ENCODE measurements at regions not wholly inside any gene's neighbourhood (a gene's known extent, or its start where the extent isn't known, plus 50 kb on each side); places are given as distances from the start of the nearest gene placed in this dataset.

DNA sequence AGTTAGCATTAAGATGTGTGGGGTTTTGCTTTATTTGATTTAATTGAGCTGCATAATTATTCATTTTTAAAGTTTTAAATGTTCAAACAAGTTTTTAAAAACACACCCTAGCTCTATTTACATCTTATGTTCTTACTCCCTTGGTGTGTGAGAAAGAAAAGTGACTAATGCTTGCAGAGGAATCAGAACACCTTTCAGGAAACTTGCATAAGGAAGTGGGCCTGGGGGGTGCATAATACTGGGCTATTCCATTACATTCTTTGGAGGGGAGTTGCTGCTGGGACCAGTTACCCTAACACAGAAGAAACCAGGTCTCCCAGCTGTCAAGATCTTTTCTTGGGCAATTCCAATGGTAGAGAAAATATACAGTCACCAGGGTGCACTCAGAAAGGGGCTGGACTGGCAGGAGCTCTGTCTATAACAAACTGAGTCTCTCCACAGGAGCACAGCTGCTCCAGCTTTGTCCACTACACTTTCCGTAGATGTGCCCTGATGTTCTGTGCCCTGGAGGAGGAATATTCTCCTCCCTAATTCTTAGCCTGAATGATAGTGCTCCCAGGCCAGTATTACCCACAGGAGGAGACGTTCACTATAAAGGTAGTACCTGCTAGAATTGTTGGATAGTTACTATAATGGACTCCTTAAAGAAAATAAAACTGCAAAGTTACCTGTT lies 304.2 kb downstream of the CDC14C start:
- ATAC-seq (no peak), DNase-seq (ENCODE audit: missing footprints) (no peak)
- intact Hi-C loops (cut with DNase I) = no loop called here

DNA sequence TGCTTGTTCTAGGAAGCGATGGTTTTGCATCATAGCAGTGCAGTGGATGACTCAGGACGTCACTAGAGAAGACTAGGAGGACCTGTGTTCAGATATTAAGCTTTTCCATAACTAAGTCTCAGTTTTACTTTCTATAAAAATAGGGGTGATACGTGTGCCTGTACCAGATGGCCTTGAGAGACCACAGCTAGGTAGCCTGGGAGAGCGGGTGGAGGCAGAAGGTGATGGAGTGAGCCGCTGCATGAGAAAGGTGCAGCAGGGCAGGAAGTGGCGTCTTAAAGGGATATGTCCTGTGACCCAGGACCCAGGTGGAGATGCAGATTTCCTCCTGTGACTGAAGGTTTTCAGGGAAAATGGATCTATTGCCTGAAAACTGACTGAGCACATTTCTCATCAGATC lies 304.9 kb downstream of the CDC14C start:
- no peak for DNase-seq (ENCODE audit: missing footprints)
- intact Hi-C loops (cut with DNase I) = no loop called here
- no peak for ATAC-seq

DNA sequence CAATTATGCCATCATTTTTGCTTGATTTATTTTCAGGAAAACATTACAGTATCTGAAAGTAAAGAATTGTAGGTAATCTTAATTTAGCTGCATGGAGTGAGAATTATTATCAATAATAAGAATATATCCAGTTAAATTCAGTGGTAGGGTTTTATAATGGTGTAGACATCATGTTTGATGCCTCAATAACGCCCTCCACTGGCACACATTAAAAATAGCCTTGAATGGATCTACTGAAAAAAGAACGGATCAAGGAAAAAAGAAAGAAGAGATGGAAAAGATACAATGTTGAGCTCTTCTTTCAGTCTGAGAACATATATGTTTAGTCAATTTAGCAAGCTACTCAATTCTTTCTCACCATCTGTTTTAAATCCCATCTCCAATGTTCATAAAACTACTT lies 319.2 kb downstream of the CDC14C start:
- intact Hi-C loops (cut with DNase I) = no loop called here
- ATAC-seq = no peak
- DNase-seq (ENCODE audit: missing footprints) = no peak

DNA sequence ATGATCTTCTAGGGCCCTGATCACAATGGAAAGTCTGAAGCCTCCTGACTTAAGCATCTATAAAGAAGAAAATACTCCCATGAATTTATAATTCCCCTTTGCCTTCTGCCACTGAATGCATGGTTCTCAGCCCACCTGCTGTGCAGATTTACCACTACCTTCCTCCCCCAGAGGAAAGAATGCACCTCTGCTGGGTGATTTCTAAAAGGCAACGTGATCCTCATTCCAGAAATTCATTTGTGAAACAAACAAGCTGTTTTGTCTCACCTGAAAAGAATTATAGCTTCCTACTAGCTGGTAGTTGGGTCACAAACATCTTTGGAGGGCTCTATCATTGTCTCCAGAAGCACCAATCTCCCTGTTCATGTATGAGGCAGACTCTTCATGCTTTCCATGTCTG lies 320.2 kb downstream of the CDC14C start:
- intact Hi-C loops (cut with DNase I) = no loop called here
- no peak for DNase-seq (ENCODE audit: missing footprints)
- no peak for ATAC-seq

DNA sequence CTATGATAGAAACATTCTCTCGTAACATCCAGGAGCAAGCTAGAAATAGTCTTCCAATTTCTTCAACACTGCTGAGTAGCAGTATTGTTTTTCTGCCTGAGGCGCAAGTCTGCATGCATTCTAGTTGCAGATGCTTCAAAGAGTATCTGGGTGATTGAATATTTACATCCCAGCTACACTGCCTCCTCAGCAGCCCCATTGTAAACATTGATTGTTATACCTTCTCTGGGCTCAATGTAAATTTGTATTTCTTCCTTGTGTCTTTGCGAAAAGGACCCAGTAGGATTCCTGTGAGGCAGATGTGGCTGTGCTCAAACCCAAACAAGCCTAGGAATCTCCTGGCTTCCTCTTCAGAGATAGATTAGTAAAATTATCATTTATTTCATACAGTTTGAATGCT lies 320.7 kb downstream of the CDC14C start:
- DNase-seq (ENCODE audit: missing footprints) = no peak
- intact Hi-C loops (cut with DNase I) = no loop called here
- no peak for ATAC-seq

DNA sequence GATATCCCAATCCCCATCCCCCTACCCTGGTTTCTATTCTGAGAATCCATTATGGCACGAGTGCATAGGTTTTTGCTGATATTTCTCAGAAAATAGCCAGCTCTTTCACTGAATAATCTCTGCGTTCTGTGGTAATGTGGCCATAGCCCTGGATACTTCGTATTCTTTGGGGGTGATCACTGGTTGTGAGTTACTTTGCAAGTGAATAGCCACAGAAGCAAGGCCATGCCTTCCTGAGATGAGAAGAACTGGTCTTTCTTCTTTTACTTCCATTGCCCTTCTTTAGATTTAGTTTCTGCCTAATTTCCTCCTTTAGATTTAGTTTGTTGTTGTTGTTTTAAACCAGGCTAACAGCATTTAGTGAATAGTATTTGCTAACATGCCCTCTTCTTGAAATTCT lies 323.4 kb downstream of the CDC14C start:
- ATAC-seq = no peak
- DNase-seq (ENCODE audit: missing footprints) = no peak
- intact Hi-C loops (cut with DNase I) = no loop called here

DNA sequence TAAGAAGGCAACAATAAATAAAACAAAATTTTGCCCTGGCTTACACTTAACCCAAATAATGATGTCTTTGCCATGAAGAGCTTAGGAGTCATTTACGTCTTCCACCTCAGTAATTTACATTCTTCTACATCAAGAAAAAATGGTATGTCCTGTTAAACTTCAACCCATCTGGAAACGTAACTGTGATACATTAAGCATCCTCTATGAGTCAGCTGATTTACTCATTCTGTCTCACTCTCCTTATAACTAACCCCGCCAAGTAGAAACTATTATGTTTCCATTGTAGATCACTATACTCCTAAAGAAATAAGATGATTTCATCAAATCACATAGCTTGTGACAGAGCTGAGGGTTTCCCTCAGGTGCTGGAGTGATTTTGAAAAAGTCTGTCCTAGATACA lies 330.7 kb downstream of the CDC14C start:
- ATAC-seq (no peak), DNase-seq (ENCODE audit: missing footprints) (no peak)
- intact Hi-C loops (cut with DNase I) = no loop called here

DNA sequence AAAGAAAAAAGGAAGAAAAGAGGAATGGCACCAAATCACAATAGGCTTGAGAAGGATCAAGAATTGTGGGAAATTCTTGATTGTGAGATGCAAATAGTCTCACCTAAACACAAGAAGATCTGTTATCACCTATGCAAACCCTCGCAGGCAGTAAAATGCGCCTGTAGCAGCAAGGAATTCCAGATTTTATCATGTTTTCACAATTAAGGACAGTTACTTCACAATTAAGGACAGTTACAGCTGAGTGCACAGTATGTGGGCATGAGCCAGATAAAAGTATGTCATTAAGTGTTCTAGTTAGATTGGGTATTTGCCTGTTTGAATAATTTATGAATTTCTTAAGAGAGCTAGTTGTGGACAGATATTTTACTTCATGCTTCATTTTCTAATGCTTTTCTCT lies 336.2 kb downstream of the CDC14C start:
- no peak for ATAC-seq
- intact Hi-C loops (cut with DNase I) = no loop called here

DNA sequence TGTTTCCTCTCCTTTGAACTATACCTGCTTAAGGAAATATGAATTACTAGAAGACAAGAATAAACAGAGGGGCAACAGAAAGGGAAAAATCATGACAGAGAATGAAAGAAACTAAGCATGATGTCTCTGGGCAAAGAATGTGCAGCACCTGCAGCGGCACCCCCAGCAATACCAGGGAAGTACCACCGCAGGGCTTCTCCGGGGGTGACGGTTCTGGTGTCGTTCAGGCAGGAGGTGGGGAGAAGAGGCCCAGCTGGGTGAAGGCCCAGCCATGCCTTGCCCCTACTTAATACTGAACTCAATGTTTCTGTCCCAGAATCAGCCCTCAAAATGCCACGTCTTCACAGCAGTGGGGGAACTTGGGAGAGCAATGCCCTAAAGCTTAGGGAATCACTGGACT lies 337.6 kb downstream of the CDC14C start:
- ATAC-seq (no peak), DNase-seq (ENCODE audit: missing footprints) (no peak)
- intact Hi-C loops (cut with DNase I) = no loop called here

More for the DNA sequence above, 336.2 kb downstream of the CDC14C start:
- no peak for DNase-seq (ENCODE audit: missing footprints)

DNA sequence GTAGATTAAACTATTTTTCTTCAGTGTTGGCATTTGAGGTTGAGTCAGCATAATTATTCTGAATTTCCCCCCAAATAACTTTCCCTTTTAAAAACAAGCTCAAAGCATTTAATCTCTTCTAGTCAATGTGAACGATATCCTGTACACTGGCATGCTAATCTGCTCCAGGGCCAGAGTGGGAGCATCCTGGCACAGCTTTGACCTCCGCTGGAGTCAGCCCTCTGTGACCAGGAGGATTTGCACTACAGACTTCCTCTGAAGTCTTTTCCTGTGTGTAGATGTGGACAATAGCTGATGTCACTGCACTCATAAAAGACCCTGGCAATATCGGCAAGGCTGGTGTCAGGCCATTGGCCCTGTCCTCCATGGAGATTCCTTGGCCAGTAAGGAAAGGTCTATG lies 340.2 kb downstream of the CDC14C start:
- ATAC-seq (no peak), DNase-seq (ENCODE audit: missing footprints) (no peak)
- intact Hi-C loops (cut with DNase I) = no loop called here

DNA sequence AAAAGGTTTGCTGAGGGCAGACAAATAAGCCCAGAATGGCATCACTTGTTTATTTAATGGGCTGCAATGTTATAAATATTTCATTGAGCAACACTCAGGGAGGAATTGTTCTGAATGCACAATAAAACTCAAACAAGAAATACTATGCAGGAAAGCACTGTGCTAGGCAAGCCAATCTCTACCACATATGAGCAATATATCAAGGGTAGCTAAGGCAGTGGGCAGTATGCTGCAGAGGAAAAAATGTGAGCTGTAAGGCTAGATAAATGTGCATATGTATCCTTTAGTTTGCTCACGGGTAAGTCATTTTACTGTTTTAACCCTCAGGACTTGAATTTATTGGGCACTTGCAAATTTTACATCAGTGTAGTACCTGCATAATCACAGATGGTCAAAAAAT lies 349.6 kb downstream of the CDC14C start:
- intact Hi-C loops (cut with DNase I) = no loop called here
- DNase-seq (ENCODE audit: missing footprints) (no peak), ATAC-seq (no peak)

DNA sequence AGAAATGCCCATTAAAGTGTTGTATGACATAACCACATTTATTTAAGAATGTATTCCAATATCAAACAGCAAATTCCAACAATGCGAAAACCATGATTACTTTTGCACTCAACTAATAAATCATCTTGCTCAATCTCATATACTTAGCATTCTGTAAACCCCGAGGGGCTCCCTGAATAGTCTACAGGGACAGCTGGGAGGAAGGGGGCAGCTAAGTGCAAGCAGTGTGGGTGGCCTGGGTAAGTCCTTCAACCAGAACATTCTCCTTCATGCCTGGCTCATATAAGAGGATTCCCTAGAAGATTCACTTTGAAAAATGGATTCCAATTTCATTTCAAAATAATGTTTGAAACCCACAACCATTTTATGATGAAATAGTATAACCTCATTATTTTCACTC lies 355.5 kb downstream of the CDC14C start:
- no peak for ATAC-seq
- DNase-seq (ENCODE audit: missing footprints) = no peak
- intact Hi-C loops (cut with DNase I) = no loop called here

DNA sequence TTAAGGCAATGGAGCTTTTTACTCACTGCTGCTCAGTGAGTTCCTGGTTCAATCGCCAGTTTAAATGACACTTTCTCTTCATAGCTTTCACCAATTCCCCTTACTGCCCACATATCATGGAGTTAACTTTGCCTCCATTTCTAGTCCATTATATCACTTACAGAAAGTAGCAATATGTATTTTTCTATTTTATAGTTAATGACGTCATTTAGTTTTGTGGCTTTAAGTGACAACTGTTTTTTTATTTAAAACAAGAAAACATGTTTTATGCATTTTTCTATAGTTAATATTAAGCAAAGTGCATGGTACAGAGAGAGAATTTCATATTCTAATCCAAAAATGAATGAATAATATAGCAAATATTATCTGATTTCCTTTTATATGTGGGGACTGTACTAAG lies 363.3 kb downstream of the CDC14C start:
- ATAC-seq (no peak), DNase-seq (ENCODE audit: missing footprints) (no peak)
- intact Hi-C loops (cut with DNase I) = no loop called here

DNA sequence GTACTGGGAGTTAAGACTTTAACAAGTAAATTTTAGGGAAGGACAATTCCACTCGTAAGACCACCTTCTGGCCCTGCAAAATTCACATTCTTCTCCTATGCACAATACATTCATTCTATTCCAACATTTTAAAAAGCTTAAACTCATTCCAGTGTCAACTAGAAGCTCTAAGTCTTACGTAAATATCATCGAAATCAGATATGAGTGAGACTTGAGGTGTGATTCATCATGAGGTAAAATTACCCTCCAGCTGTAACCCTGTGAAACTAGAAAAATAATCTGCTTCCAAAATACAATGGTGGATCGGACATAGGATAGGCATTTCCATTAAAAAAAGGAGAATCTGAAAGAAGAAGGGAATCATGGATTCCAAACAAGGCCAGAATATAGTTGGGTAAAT lies 370.3 kb downstream of the CDC14C start:
- ATAC-seq (no peak), DNase-seq (ENCODE audit: missing footprints) (no peak)
- intact Hi-C loops (cut with DNase I) = no loop called here

DNA sequence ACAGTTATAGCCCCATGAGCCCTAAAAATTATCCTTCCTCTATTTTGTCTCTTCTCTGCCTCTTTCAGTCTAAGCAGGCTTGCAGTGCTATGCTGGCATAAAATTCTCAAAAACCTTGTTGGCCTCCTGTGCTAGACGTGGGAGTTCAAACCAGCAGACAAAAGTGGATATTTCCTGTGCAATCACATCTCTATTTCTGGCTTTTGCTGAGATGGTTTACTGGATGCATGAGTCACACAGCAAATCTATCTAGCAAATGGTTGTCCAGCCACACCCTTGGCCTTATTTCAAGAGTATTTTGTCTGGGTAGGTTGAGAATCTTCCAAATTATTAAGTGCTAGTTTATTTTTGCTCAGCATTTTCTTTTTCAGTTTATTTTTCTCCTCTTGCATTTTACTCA lies 370.8 kb downstream of the CDC14C start:
- ATAC-seq (no peak), DNase-seq (ENCODE audit: missing footprints) (no peak)
- intact Hi-C loops (cut with DNase I) = no loop called here

DNA sequence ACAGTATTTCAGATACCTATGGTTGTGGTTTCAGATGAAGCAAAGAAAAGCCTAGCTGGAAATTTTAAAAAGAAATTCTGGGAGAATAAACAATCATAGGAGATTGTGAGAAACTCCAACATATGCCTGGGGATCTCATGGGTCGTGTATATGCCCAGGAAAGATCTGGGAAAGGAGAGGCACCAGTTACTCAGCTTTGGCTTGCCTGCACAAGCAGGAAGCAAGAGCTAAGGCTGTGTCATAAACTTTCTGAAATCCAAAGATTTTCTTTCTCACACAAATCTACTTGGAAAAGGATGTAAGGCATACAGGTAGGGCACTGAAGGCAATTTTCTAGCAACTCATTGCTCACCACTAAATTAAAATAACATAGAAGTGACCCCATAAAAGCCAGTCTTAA lies 373.6 kb downstream of the CDC14C start:
- ATAC-seq = no peak

DNA sequence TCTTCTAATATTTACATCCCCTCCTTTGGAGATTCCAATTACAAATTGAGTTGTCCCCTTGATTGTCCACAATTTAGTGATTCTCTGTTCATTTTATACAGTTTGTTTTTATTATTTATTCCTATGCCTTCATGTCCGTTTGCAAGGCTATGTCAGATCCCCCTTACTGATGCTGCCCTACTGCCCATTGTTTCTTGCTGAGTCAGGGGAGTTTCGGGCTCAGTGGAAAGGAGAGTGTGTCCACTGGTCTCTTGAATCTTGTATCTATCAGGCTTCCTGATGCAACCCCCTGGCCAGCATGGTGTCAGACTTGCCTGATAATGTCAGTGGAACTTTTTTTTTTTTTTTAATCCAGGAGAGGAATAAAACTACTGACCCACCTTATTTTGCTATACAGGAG lies 384.4 kb downstream of the CDC14C start:
- ATAC-seq (no peak), DNase-seq (ENCODE audit: missing footprints) (no peak)
- intact Hi-C loops (cut with DNase I) = no loop called here

More for the DNA sequence above, 373.6 kb downstream of the CDC14C start:
- intact Hi-C loops (cut with DNase I) = no loop called here
- DNase-seq (ENCODE audit: missing footprints) = no peak

DNA sequence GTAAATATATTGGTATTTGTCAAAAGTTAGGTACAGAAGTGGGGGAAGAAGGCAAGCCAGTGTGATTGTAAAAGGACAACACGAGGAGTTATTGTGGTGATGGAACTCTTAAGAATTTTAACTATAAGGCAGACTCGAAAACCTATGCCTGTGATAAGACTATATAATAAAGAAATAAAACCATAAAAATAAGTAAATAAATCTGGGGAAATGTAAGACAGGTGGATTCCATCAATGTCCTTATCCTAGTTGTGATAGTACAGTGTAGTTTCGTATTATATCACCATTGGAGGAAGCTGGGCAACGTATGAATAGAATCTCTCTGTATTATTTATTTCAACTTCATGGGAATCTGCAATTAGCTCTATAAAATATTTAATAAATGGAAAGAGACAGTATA lies 395.7 kb downstream of the CDC14C start:
- no peak for ATAC-seq
- DNase-seq (ENCODE audit: missing footprints) = no peak
- intact Hi-C loops (cut with DNase I) = no loop called here

DNA sequence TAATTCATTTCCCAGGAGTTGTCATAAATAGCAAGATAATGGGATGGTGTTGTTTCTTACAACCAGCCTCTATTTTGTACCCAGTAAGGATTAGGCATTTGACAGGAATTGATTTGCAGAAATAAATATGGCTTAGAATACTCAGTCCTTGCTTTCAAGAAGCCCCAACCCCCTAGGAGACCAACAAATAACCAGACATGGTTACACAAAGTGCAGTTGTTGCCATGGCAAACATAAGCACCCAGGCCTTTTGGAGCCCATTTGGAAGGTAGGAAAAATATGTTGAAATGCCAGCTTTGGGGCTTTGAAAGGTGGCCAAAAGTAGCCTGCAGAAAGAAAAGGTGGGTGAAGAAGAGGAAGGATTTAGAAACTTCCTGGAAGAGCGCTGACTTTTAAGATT lies 397.5 kb downstream of the CDC14C start:
- DNase-seq (ENCODE audit: missing footprints) = no peak
- no peak for ATAC-seq
- intact Hi-C loops (cut with DNase I) = no loop called here

DNA sequence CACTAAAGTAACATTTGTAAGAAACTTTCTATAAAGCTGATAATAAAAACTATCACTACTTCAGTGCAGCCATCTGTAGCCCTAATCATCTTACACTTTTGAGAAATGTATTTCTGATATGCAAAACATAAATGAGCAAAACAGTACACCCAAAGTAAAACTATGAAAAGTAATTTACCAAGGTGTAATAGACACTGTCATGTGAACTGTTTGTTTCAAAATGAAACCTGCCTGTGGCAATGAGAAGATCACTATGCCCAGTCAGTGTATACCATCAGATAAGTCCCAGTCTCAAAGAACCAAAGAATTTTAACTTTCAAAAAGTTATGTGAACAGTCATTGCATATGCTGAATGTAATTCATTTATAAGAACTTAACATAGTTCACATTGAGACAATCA lies 398.1 kb downstream of the CDC14C start:
- ATAC-seq (no peak), DNase-seq (ENCODE audit: missing footprints) (no peak)
- intact Hi-C loops (cut with DNase I) = no loop called here

DNA sequence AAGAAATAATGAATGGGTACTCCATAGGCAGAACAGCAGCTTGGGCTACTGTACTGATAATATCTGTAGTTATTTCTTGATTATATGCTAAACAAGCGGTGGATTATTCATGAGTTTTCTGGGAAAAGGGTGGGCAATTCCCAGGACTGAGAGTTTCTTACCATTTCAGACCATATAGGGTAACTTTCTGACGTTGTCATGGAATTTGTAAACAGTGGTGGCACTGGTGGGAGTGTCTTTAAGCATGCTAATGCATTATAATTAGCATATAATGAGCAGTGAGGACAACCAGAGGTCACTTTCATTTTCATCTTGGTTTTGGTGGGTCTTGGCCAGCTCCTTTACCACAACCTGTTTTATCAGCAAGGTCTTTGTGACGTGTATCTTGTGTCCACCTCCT lies 399.7 kb downstream of the CDC14C start:
- ATAC-seq (no peak), DNase-seq (ENCODE audit: missing footprints) (no peak)
- intact Hi-C loops (cut with DNase I) = no loop called here

DNA sequence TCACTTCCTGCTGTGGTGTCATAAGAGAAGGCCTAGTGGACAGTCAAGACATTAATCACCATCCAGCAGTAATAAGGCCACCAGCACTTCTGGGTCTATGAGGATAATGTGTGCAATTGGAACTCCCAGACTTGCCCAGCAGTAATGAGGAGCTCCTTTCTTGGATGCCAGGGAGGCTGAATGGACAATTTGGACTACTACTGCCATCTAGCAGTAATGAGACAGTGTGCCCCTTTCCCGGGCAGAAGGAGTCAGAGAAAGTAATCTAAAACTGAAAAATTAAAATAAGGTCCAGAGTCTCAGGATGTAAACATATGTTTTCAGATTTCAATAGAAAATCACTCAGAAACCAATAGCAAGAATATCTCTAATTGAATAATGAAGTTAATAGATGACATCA lies 400.4 kb downstream of the CDC14C start:
- intact Hi-C loops (cut with DNase I) = no loop called here
- ATAC-seq = no peak

More for the DNA sequence above, 400.4 kb downstream of the CDC14C start:
- no peak for DNase-seq (ENCODE audit: missing footprints)

All from Right ventricle myocardium inferior (tissue), 1 donor.